HG03159 (cell line): ENCODE measurements at regions not wholly inside any gene's neighbourhood (a gene's known extent, or its start where the extent isn't known, plus 50 kb on each side); places are given as distances from the start of the nearest gene placed in this dataset.

Experiments used
- ATAC-seq: cut with Tn5 transposase; IDR thresholded peaks from one replicate; pipeline ENCODE4 v1.9.1; 2021; ENCODE audit warnings: mild to moderate bottlenecking, moderate library complexity; ENCODE audit not compliant: unreplicated experiment

GRCh38 chr2:199629301-199629700, 171.6 kb upstream of the SATB2 start:
- ATAC-seq: no peak

- ATAC-seq: no peak
These were observed 169.7 kb upstream of the SATB2 start for GRCh38 chr2:199627417-199627816.

- no peak for ATAC-seq
These were observed 167.2 kb upstream of the SATB2 start for GRCh38 chr2:199624958-199625357.

- ATAC-seq: no peak
These were observed 154.9 kb upstream of the SATB2 start for GRCh38 chr2:199612509-199613130.

- ATAC-seq: no peak
These were observed 150.2 kb upstream of the SATB2 start for GRCh38 chr2:199607914-199608313.

GRCh38 chr2:199606193-199606780, 148.5 kb upstream of the SATB2 start:
- ATAC-seq: no peak

- no peak for ATAC-seq
These were observed 146.1 kb upstream of the SATB2 start for GRCh38 chr2:199603721-199604291.

GRCh38 chr2:199602896-199603717, 145.4 kb upstream of the SATB2 start:
- ATAC-seq: no peak

GRCh38 chr2:199602271-199602895, 144.6 kb upstream of the SATB2 start:
- peak; percentile 60 for ATAC-seq

- no peak for ATAC-seq
These were observed 138.8 kb upstream of the SATB2 start for GRCh38 chr2:199596549-199596948.

GRCh38 chr2:199594443-199594842, 136.7 kb upstream of the SATB2 start:
- no peak for ATAC-seq

GRCh38 chr2:199591826-199592225, 134.1 kb upstream of the SATB2 start:
- ATAC-seq: no peak

- no peak for ATAC-seq
These were observed 132.8 kb upstream of the SATB2 start for GRCh38 chr2:199590321-199591203.

GRCh38 chr2:199589306-199589705, 131.6 kb upstream of the SATB2 start:
- no peak for ATAC-seq

- ATAC-seq: no peak
These were observed 130.3 kb upstream of the SATB2 start for GRCh38 chr2:199588054-199588453.

GRCh38 chr2:199586646-199587045, 128.9 kb upstream of the SATB2 start:
- ATAC-seq: no peak

- ATAC-seq: no peak
These were observed 125.9 kb upstream of the SATB2 start for GRCh38 chr2:199583676-199584075.

GRCh38 chr2:199581935-199582360, 124.2 kb upstream of the SATB2 start:
- ATAC-seq: no peak

- no peak for ATAC-seq
These were observed 123.7 kb upstream of the SATB2 start for GRCh38 chr2:199581408-199581807.

GRCh38 chr2:199575416-199575815, 117.7 kb upstream of the SATB2 start:
- no peak for ATAC-seq
